HG03432 (cell line): ENCODE measurements at regions not wholly inside any gene's neighbourhood (a gene's known extent, or its start where the extent isn't known, plus 50 kb on each side); places are given as distances from the start of the nearest gene placed in this dataset.

Experiments used
- ATAC-seq: cut with Tn5 transposase; IDR thresholded peaks from one replicate; pipeline ENCODE4 v1.9.1; 2021; ENCODE audit warnings: mild to moderate bottlenecking, moderate library complexity; ENCODE audit not compliant: unreplicated experiment

DNA sequence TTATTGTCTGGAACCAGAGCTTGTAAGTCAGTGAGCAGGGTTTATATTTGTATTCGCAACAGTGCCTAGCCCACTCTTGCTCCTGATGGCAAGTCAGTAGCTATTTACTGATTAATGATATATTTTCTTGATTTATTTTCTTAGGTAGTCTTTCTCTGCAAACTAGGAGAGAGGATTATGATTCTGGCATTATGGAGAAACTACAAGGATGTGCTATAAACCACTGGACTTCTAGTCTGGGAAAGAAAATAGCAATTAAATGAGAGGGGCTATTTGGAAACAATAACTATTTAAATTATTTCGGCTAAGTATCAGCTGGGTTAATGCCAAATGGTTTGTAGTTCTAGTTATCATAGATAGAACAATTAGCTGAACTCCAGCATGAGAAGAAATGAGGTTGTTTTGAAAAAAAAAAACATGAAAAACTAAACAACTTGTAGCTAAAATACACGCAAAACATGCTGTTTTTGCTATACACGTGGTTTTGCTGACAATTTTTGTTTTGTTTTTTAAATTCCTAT, 304.9 kb upstream of the TCF21 start:
- ATAC-seq = no peak

DNA sequence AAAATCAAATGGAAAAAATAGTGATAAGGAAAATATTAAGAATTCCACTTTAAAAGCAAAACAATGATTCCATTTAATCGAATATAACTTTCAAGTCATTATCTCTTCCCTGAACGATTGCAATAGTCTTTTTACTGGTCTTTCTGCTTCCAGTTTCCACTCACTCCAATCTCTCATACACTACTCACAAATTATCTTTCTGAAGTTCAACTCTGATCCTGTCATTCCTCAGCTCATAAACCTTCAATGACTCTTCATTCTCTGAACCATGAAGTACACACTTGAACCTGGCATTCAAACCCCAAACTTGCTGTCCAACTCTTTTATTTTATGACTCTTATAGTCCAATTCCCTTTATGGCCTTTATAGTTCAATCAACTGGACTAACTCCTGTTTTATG, 304.1 kb upstream of the TCF21 start:
- ATAC-seq = no peak

DNA sequence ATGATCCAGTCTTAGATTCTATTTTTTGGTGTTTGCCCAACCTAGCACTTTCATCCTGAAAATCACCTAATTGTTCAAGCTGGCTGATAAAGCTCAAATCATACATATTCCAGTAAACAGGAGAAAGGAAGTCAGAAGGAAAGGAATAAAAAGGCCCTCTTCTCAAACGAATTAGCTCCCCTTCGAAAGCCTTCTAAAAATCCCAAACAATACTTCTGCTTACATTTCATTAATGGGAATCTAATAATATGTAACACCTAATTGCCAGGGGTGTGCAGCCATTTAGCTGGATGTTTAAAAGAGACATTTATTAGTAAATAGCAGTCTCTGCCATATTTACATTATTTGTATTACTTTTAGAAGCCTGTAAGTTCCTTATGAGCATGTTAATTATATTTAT, 302.9 kb upstream of the TCF21 start:
- no peak for ATAC-seq

DNA sequence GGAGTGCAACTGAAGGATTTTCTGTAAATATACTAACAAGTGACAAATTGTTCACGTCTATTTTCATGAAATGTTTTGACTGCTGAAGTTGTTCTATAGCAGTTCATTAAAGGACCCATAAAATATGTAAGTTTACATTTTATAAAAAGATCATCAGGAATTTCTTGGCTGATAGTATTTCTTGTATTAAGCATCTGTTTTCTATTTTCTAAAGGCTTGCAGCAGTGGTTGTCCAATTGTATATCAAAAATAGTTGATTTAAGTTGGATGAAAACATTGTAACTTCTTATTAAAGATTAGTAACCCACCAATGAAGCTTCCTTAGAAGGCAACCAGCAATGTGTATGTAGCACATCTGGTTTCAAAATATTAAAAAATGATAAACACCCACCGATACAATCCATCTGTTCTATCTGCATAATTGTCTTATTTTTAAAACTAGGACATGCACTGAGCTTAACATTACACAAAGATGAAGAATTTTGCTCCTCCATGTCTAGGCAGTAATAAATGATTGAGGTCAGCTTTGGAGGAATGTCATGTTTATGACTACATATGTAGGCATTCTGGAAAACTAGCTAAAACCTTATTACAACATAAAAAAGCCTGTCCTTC, 301.3 kb upstream of the TCF21 start:
- ATAC-seq = no peak

DNA sequence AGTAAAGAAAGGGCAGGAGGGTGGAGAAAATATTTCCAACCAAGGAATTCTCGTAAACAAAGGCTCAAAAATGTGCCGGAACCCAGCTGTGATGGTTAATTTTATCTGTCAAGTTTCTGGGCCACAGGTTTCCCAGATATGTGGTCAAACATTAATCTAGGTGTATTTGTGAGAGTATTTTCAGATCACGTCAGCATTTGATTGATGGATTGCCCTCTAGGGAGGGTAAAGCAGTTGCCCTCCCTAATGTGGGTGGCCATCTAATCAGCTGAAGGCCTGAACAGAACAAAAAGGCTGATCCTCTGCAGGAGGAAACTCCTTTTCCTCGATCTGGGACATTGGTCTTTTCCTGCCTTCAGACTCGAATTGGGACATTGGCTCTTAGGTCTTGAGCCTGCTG, 298.7 kb upstream of the TCF21 start:
- no peak for ATAC-seq

DNA sequence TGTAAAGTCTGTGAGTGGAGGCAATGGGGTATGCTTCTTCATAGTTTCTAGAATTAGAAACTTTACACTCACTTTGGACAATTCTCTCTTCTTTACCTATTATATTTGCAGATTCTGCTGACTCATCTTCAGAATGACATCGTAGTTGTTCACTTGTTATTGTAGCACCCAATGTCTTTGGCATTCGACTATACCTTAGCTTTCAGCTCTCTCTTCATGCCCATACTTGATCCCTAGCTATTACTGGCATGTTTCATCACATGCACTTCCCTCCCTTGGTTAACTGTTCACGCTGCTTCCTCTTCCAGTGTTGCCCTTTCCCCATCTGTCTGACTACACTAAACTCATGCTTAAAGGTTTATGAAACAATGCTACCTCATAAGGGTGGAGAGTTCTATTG, 298.1 kb upstream of the TCF21 start:
- ATAC-seq = no peak

DNA sequence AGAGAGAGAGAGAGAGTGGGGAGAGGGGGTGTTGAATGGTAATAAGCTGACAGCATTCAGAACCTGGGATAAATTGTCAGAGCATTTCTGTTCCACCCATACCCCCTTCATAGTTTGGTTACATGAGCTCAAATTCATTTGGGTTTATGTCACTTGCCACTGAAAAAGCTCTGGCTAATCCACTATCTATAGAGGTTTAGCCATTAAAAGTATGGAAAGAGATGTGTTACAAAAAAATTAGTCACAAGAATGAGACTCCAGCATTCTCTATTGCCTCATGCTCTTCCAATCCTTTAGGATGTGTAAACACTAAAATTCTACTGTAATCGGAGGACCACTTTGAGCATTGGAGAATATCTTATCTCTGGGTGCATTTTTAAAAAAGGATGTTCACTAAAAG, 297.6 kb upstream of the TCF21 start:
- ATAC-seq = no peak

DNA sequence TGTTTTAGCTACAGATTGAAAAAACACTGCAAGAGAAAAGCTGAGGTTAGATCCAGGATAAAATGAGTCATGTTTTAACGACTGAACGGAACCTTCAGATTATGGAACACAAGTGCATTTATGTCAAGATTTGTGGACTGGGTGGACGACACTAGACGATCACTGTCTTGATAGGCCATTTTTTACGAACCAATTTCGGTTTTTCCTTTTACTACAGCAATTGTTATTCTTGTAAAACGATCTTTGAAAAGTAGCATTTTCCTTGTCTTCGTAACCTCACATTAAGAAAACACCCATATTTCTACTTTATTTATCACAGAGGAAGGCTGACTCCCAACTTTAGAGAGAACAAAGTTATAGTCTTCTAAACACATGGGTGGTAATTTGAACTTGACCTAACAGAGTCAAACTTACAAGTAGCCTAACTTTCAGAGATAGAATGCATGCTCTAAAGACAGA, 294.2 kb upstream of the TCF21 start:
- no peak for ATAC-seq

DNA sequence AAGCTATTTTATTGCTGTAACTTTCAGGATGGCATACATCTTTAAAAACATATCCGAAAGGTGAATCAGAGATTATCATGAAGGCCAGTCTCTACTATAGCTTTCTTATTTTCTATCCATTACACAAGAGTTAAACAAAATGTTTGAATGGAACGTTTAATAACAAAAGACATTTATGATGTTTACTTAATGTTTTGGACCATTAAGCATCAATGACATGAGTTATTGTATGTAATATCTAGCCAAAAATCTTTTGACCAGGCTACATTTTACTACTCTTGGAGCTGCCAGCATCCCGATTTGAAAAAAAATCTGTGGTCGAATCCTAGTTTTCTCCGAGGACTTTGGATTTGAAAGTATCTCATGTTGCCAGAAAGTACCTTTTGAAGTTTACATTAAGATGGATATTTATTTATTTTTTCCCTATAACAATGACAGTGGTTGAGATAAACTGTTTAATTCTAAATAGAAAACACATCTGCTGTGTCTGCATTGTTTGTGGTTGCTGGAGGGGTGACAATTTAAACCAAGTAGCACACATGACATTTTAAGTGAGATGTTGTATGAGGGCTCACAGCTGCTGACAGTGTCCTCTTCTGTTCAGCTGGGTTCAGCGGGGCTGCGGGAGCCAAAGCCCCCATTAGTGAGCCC, 293.7 kb upstream of the TCF21 start:
- ATAC-seq = no peak

DNA sequence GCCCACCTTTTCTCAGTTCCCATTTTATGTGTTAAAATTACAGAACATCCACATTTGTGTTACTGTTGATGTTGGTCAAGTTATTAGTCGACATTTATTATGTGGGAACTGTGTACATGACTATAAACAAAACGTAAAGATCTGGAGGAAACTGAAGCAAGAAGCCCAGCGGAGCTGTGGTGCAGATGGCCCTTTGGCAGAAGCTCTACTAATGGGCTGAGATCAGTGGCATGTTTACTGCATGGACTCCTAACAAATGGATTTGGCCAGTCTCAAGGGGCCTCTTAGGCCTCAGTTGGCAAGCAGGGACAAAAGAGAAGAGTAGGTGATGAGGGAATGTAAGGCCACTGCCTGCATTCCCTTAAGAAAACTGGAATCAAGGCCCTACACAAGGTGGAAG, 282.1 kb upstream of the TCF21 start:
- ATAC-seq = no peak

DNA sequence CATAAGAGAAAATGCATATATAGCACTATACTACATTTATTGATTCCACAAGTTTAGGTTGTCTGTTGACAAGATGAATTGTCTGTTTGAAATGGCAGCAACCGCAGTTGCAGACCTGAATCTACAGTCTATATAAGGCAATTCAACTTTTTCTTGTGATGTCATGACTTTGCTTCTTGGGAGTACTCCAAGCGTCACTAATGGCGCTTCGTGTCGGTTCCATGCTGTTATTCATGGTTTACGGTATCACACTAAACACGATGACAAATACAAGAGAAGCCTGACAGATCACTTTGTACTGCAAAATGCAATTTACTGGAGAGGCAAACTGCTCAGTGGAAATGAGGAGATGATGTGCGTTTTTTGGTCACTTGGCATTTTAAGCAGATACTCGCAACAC, 280.3 kb upstream of the TCF21 start:
- no peak for ATAC-seq

DNA sequence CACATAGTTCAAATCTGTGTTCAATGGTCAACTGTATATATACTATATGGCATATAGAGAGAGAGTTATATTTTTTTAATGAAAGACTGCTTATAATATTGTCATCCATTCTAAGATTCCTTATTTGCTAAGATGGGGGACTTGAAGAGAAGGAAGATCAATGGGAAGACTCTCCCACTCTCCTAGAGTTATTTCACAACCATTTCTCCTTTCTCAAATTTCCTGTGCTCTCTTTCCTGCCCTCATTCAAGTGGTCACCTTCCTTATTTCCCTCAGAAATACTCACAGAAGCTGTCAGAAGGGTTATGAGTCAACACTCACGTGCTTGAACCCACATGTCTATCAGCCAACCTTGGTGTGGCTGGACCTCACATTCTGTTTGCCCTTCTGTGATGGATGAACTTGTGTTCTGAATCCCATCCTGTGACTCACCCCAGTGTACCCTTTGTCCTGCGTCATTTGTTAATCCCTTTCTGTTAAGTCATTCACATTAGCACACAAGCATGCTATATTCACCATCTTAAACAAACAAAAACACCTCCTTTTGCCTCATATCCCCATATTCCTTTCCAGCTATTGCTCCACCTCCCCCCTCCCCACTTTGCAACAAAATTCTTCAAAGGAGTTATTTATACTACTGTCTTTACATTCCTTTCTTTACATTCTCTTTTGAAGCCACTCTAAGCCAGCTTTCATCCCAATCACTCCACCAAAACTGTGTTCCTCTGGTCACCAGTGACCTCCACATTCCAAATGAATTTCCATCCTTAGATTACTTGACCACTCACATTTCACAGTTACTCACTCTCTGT, 279.3 kb upstream of the TCF21 start:
- ATAC-seq = no peak

DNA sequence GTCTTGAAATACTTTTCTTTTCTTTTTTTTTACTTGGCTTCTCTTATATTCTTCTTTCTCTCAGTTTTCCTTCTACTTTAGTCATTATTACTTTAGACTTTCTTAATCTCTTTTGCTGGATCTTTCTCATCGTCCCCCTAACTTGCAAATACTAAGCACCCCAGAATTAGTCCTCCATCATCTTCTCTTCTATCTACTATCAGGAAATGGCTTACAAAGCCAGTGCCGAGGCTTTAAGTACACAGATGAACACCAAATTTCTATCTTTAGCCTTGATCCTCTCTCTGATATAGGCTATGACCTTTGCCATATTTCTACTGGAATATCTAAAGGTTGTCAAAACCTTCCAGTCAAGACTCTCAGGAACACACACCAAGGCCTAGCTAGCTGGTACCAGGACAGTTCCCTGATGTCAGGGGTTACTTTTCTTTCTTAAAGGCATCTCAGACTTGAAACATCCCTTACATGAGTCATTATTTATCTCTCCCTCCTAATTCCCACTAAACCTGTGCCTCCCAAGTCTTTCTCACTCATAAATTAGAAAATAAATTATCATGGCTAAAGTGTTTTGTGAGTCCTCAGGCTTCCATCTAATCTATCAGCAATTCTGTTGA, 278.6 kb upstream of the TCF21 start:
- ATAC-seq = no peak

DNA sequence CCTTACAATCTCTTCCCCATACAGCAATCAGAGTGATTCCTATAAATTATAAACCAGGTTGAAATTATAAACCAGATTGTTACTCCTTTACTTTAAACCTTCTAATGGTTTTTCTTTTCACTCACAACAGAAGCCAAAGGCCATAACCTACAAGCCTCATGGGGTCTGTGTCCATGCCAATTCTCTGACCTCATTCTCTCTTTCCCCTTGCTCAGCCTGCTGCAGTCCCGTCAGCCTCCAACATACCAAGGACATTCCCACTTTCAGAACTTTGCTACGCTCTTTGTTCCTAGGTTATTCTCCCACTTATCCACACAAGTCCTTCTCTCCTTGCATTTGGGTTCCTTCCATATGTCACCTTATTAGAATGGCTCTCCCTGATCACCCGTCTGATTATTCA, 277.9 kb upstream of the TCF21 start:
- no peak for ATAC-seq

DNA sequence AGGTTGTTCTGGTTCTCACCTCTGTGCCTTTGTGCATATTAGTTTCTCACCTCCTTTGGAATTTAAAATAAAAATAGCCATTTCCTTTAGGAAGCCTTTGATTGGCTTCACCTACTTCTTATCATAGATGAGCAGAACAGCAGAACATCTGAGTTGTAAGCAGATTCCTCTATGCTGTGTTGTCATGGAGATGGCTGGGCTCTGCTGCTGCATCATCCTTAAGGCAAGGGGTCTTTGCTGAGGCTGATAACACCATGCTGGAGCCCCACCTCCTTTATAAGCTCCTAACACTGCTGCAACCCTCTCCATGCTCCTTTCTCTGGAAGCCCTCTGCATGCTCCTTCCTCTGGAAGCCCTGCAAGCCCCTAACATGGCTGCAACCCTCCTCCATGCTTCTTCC, 276.5 kb upstream of the TCF21 start:
- ATAC-seq = no peak

DNA sequence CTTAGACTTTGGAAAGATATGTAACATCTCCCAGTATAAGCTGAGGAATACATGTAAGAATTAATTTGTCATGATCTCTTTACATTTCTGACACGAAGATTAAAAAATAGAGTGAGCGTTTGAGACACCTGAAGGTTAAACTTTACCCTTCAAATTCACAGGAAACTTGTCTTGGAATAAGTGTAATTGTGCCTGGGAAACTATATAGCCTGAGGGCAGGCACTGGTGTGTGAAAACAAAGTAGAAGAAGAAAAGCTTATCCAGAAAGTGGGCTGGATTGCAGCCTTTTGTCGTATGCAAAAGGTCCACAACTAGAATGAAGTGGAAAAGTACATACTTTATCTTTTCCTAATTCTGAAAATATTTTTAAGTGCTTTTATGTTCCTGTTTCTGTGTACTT, 275.7 kb upstream of the TCF21 start:
- no peak for ATAC-seq

DNA sequence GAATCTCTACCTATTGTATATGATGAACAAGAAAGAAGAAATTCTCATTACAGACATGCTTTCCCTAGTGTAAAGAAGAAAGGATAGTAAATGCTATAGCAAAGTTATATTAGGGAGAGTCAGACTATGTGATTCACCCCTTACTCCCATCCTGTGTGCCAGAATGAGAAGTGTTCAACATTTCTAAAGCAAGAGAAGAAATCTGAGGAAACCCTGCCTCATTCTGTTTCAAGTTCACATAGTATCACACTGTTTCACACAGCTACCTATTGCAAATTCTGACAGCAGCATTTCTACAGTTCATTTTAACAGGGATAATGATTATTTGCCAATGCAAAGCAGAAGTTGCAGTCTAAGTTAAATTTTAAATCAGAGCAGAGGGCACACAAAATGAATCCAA, 267.2 kb upstream of the TCF21 start:
- ATAC-seq = no peak

DNA sequence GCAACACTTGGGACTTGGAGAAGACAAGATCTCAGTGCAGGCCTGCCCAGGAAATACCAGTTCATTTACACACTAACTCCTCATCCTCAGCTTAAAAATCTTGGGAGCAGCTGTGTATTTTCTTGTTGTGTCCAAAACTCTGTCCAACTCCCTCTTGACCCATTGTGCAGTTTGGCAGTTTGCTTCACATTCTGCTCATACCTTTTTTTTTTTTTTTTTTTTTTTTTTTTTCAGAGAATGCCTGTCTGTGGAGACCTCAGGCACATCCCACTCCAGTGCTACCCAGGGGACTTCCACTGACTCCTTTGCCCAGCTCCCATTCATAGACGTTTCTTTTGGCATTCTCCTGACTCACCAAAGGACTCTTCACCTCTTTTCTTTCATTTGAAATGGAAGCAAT, 265.8 kb upstream of the TCF21 start:
- ATAC-seq = no peak

DNA sequence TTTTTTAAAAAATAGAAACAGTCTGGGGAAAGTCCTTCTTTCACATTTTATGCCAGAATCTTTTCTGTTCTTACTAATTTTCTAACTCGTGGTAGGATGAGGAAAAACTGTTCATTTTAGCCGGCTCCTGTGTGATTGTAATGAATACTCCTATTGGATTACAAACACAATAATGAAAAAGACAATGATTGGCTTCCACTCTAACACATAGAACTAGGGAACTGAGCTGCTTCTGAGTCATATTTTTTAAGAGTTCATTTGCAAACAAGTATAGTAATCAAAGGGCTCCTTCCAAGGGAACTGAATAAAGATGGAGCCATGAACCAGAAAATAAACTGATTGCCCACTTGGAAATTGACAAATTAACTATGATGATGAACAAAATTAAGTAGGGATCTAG, 265.3 kb upstream of the TCF21 start:
- no peak for ATAC-seq

DNA sequence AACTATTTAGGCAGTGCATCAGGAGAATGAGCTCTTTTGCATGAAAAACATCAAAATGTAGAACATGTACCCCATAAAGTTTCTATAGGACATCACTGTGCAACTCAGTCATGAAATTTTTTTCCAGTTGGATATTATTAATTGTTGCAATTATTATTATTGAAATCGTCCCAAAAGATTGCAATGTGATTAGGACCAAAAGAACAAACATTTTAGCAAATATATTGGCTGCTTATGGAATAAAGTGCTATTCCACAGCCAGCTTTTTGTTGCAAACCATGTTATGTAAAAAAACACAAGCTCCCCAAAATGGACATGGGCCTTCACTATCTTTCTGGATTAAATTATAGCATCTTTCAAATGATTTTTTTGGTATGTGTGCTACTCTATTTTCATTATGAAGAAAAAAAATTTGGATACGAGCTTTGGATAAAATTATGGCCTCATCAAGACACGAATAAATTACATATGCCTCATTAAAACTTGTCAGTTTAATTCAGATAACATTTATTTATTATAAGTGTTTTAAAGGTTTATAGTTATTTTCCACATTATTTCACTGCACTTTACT, 262.7 kb upstream of the TCF21 start:
- no peak for ATAC-seq

DNA sequence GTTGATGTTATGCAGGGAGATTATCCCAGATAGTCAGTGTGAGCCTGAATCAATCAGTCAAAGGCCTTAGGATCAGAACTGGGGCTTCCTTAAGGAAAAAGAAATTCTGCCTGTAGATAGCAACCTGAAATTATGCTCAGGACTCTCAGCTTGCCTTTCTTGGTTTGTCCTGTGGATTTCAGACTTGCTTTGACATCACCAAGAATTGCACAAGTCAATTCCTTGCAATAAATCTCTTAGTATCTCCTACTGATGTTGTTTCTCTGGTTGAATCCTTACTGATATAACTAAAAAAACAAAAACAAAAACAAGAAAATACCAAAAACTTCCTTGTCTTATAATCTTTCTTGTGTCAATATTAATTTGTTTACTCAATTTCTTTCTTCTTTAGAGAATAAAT, 258.9 kb upstream of the TCF21 start:
- no peak for ATAC-seq
